Fibroblast of lung (primary cell): ENCODE measurements at regions not wholly inside any gene's neighbourhood (a gene's known extent, or its start where the extent isn't known, plus 50 kb on each side); places are given as distances from the start of the nearest gene placed in this dataset.

Experiments used
- DNase-seq, 2 donors: peaks; one replicate each; pipeline versions ENCODE4 v3.0.0 to v3.0.0-alpha.2; 2010; ENCODE audit warnings: low read depth in 2 of 2
- H2AFZ ChIP-seq: 2 replicates; pipeline ENCODE4 v1.5.1; 2012; ENCODE audit warnings: low read length, control low read depth, inconsistent platforms
- H3K27ac ChIP-seq: 2 replicates; pipeline ENCODE4 v1.5.1; 2011; ENCODE audit warnings: low read length, control low read depth; ENCODE audit not compliant: insufficient read depth
- H3K27me3 ChIP-seq: 2 replicates; pipeline ENCODE4 v1.5.1; 2011; ENCODE audit warnings: mild to moderate bottlenecking, low read length; ENCODE audit not compliant: control insufficient read depth, insufficient read depth
- H3K36me3 ChIP-seq: 2 replicates; pipeline ENCODE4 v1.5.1; 2011; ENCODE audit warnings: low read length; ENCODE audit not compliant: control insufficient read depth, insufficient read depth
- H3K4me1 ChIP-seq: 2 replicates; pipeline ENCODE4 v1.5.1; 2011; ENCODE audit warnings: low read length; ENCODE audit not compliant: control insufficient read depth, insufficient read depth; ENCODE audit errors: extremely low read depth
- H3K4me2 ChIP-seq: 2 replicates; pipeline ENCODE4 v1.5.1; 2011; ENCODE audit warnings: low read length, control low read depth; ENCODE audit not compliant: insufficient read depth; ENCODE audit errors: extremely low read depth
- H3K4me3 ChIP-seq, 4 experiments: fragments of 200-600 bp in 1 of 4; sonication (generic) in 1 of 4; replicated peaks in 1 of 4; 2 replicates each; pipeline ENCODE4 v1.5.1; 2011 to 2016; ENCODE audit warnings: low read length in 4 of 4, low read depth in 3 of 4, mild to moderate bottlenecking in 3 of 4, control low read depth in 2 of 4, inconsistent platforms in 1 of 4, mixed read lengths in 1 of 4; ENCODE audit not compliant: insufficient read depth in 1 of 4; ENCODE audit errors: control extremely low read depth in 1 of 4
- H3K79me2 ChIP-seq: 2 replicates; pipeline ENCODE4 v1.5.1; 2012; ENCODE audit warnings: mild to moderate bottlenecking, low read length, inconsistent platforms; ENCODE audit not compliant: control insufficient read depth, insufficient read depth
- H3K9ac ChIP-seq: 2 replicates; pipeline ENCODE4 v1.5.1; 2011; ENCODE audit warnings: mild to moderate bottlenecking, low read length, control low read depth; ENCODE audit not compliant: insufficient read depth
- H3K9me3 ChIP-seq: 2 replicates; pipeline ENCODE4 v1.5.1; 2012; ENCODE audit warnings: low read depth, low read length; ENCODE audit not compliant: control insufficient read depth, insufficient read depth
- H4K20me1 ChIP-seq: 2 replicates; pipeline ENCODE4 v1.5.1; 2011; ENCODE audit warnings: low read length; ENCODE audit not compliant: control insufficient read depth, insufficient read depth; ENCODE audit errors: extremely low read depth
- CTCF ChIP-seq, 2 donors: IDR thresholded peaks in 1 of 2; conservative IDR thresholded peaks in 1 of 2; 1 replicate in 1 of 2; 2 replicates in 1 of 2; pipeline ENCODE4 v1.5.1; 2011 to 2012; ENCODE audit warnings: low read length in 2 of 2, control low read depth in 1 of 2, inconsistent platforms in 1 of 2, low read depth in 1 of 2, mild to moderate bottlenecking in 1 of 2
- EZH2 ChIP-seq: IDR thresholded peaks from 2 replicates; pipeline ENCODE4 v1.5.1; 2012; ENCODE audit warnings: low read length, control low read depth, mild to moderate bottlenecking; ENCODE audit errors: missing control alignments

GRCh38 chr3:18634461-18634860, 209.3 kb upstream of the SATB1 start:
- Histone ChIP-seq H3K9ac (no peak overlapping the region), H3K4me1 (no peaks in the 10 kb centered on the region), H3K4me2 (no peak overlapping the region), H2AFZ (no peak overlapping the region), H3K79me2 (no peaks in the 10 kb centered on the region), H3K36me3 (no peaks in the 10 kb centered on the region), H4K20me1 (no peaks in the 10 kb centered on the region), H3K27me3 (no peaks in the 10 kb centered on the region), H3K4me3 (no peak overlapping the region), H3K27ac (no peak overlapping the region), H3K9me3 (no peaks in the 10 kb centered on the region)
- no peak for DNase-seq
- TF ChIP-seq EZH2 (no peak), CTCF (conservative IDR thresholded peaks at IDR 0.05 in 1 of 2, IDR thresholded peaks at IDR 0.05 in 1 of 2; ENCODE audit: low read depth in 1 of 2, low read length in 2 of 2) (no peak)

- H4K20me1 ChIP-seq, result no peaks in the 10 kb centered on the region
- no peak for DNase-seq
- no peaks in the 10 kb centered on the region for H3K36me3 ChIP-seq
- H2AFZ ChIP-seq, result no peak overlapping the region
- no peaks in the 10 kb centered on the region for H3K79me2 ChIP-seq
- H3K27ac ChIP-seq, result no peak overlapping the region
- TF ChIP-seq CTCF (conservative IDR thresholded peaks at IDR 0.05 in 1 of 2, IDR thresholded peaks at IDR 0.05 in 1 of 2; ENCODE audit: low read depth in 1 of 2, low read length in 2 of 2), result no peak
- no peak for TF ChIP-seq EZH2
- no peaks in the 10 kb centered on the region for H3K27me3 ChIP-seq
- H3K9me3 ChIP-seq, result no peaks in the 10 kb centered on the region
- no peak overlapping the region for H3K9ac ChIP-seq
- no peak overlapping the region for H3K4me3 ChIP-seq
- H3K4me1 ChIP-seq, result no peaks in the 10 kb centered on the region
- H3K4me2 ChIP-seq, result no peak overlapping the region
Observed at GRCh38 chr3:18633002-18633401, 207.9 kb upstream of the SATB1 start.

GRCh38 chr3:18630295-18630694, 205.2 kb upstream of the SATB1 start:
- Histone ChIP-seq H3K9ac (no peak overlapping the region), H3K4me2 (no peak overlapping the region), H4K20me1 (no peaks in the 10 kb centered on the region), H3K79me2 (no peaks in the 10 kb centered on the region), H3K27me3 (no peaks in the 10 kb centered on the region), H3K4me3 (no peak overlapping the region), H3K9me3 (no peaks in the 10 kb centered on the region), H2AFZ (no peak overlapping the region), H3K36me3 (no peaks in the 10 kb centered on the region), H3K27ac (no peak overlapping the region), H3K4me1 (no peaks in the 10 kb centered on the region)
- no peak for TF ChIP-seq EZH2
- TF ChIP-seq CTCF (conservative IDR thresholded peaks at IDR 0.05 in 1 of 2, IDR thresholded peaks at IDR 0.05 in 1 of 2; ENCODE audit: low read depth in 1 of 2, low read length in 2 of 2), result no peak
- DNase-seq, result no peak
